ENCODE measurements at regions not wholly inside any gene's neighbourhood (a gene's known extent, or its start where the extent isn't known, plus 50 kb on each side); places are given as distances from the start of the nearest gene placed in this dataset.
"Not testable (repeated sequence)": the region's sequence is repeated elsewhere in the genome, so short reads cannot be mapped to it uniquely, and the experiment has no call there.

DNA sequence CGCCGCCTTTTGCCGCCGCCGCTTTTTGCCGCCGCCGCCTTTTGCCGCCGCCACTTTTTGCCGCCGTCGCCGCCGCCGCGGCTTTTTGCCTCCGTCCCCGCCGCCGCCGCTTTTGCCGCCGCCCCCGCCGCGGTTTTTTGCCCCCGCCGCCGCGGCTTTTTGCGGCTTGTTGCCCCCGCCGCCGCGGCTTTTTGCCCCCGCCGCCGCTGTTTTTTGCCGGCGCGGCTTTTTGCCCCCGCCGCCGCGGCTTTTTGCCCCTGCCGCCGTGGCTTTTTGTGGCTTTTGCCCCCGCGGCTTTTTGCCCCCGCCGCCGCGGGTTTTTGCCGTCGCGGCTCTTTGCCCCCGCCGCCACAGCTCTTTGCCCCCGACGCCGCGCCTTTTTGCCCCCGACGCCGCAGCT is 311.1 kb downstream of the TP53TG3F start:
- not testable (repeated sequence) for H3K9me3 ChIP-seq (ENCODE audit: control insufficient read depth, insufficient read depth, low read length); H3K4me2 ChIP-seq (ENCODE audit: low read length); H3K4me1 ChIP-seq (ENCODE audit: control insufficient read depth, low read length); H3K36me3 ChIP-seq (ENCODE audit: control insufficient read depth, low read length); H3K9me2 ChIP-seq (replicated peaks; ENCODE audit: control insufficient read depth, low read length); H4K20me1 ChIP-seq (ENCODE audit: control insufficient read depth, insufficient read depth, low read depth, low read length); H3K27me3 ChIP-seq (ENCODE audit: control insufficient read depth, low read length); H3F3A ChIP-seq (ENCODE audit: control insufficient read depth, insufficient read depth); H3K79me2 ChIP-seq (ENCODE audit: control insufficient read depth, low read length); H3K4me3 ChIP-seq (ENCODE audit: low read length); H3K27ac ChIP-seq (ENCODE audit: low read depth, low read length)

DNA sequence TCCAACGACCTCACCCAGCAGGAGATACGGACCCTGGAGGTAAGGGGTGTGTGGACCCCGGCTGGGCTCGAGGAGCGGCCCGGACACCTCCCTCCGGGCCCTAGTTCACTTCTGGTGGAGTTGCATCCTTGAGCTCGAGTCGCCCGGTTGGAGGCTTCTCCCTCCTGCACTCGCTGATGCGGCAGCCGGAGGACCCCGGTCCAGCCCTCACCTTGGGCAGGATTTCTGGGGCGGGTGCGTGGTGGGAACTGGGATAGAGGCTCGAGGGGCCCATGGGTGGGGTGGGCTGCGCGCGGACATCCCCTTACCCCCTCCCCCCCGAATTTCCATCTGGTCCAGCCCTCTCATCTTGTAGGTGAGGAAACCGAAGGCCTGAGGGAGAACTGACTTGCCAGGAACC is 311.8 kb downstream of the TP53TG3F start:
- not testable (repeated sequence) for H3K27ac ChIP-seq (ENCODE audit: low read depth, low read length); H4K20me1 ChIP-seq (ENCODE audit: control insufficient read depth, insufficient read depth, low read depth, low read length); H3K79me2 ChIP-seq (ENCODE audit: control insufficient read depth, low read length); H3K4me2 ChIP-seq (ENCODE audit: low read length); H3K36me3 ChIP-seq (ENCODE audit: control insufficient read depth, low read length); H3K4me1 ChIP-seq (ENCODE audit: control insufficient read depth, low read length); H3F3A ChIP-seq (ENCODE audit: control insufficient read depth, insufficient read depth); H3K4me3 ChIP-seq (ENCODE audit: low read length); H3K9me2 ChIP-seq (replicated peaks; ENCODE audit: control insufficient read depth, low read length); H3K9me3 ChIP-seq (ENCODE audit: control insufficient read depth, insufficient read depth, low read length); H3K27me3 ChIP-seq (ENCODE audit: control insufficient read depth, low read length)

DNA sequence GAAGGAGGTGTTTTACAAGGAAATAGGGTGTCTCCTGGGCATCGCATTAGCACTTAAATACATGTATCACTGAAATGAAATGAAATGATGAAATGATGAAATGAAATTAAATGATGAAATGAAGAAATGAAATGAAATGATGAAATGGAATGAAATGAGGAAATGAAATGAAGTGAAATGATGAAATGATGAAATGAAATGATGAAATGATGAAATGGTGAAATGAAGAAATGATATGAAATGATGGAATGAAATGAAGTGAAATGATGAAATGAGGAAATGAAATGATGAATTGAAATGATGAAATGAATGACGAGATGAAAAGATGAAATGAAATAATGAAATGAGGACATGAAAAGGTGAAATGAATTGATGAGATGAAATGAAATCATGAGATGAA is 314.6 kb downstream of the TP53TG3F start:
- not testable (repeated sequence) for H3K4me1 ChIP-seq (ENCODE audit: control insufficient read depth, low read length); H3K9me3 ChIP-seq (ENCODE audit: control insufficient read depth, insufficient read depth, low read length); H3K27ac ChIP-seq (ENCODE audit: low read depth, low read length); H4K20me1 ChIP-seq (ENCODE audit: control insufficient read depth, insufficient read depth, low read depth, low read length); H3K4me2 ChIP-seq (ENCODE audit: low read length); H3K79me2 ChIP-seq (ENCODE audit: control insufficient read depth, low read length); H3F3A ChIP-seq (ENCODE audit: control insufficient read depth, insufficient read depth); H3K4me3 ChIP-seq (ENCODE audit: low read length); H3K27me3 ChIP-seq (ENCODE audit: control insufficient read depth, low read length); H3K9me2 ChIP-seq (replicated peaks; ENCODE audit: control insufficient read depth, low read length); H3K36me3 ChIP-seq (ENCODE audit: control insufficient read depth, low read length)

DNA sequence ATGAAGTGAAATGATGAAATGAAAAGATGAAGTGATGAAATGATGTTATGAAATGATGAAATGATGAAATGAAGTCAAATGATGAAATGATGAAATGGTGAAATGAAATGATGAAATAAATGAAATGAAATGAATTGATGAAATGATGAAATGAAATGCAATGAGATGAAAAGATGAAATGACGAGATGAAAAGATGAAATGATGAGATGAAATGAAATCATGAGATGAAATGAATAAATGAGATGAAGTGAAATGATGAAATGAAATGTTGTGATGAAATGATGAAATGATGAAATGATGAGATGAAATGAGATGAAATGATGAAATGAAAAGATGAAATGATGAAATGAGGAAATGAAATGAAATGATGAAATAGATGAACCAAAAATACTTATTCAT is 315.3 kb downstream of the TP53TG3F start:
- H3K4me3 ChIP-seq (ENCODE audit: low read length); H3K27me3 ChIP-seq (ENCODE audit: control insufficient read depth, low read length); H3K79me2 ChIP-seq (ENCODE audit: control insufficient read depth, low read length); H3K9me2 ChIP-seq (replicated peaks; ENCODE audit: control insufficient read depth, low read length); H3K4me2 ChIP-seq (ENCODE audit: low read length); H3K9me3 ChIP-seq (ENCODE audit: control insufficient read depth, insufficient read depth, low read length); H3K36me3 ChIP-seq (ENCODE audit: control insufficient read depth, low read length); H3K4me1 ChIP-seq (ENCODE audit: control insufficient read depth, low read length); H3F3A ChIP-seq (ENCODE audit: control insufficient read depth, insufficient read depth); H3K27ac ChIP-seq (ENCODE audit: low read depth, low read length); H4K20me1 ChIP-seq (ENCODE audit: control insufficient read depth, insufficient read depth, low read depth, low read length): not testable (repeated sequence)

DNA sequence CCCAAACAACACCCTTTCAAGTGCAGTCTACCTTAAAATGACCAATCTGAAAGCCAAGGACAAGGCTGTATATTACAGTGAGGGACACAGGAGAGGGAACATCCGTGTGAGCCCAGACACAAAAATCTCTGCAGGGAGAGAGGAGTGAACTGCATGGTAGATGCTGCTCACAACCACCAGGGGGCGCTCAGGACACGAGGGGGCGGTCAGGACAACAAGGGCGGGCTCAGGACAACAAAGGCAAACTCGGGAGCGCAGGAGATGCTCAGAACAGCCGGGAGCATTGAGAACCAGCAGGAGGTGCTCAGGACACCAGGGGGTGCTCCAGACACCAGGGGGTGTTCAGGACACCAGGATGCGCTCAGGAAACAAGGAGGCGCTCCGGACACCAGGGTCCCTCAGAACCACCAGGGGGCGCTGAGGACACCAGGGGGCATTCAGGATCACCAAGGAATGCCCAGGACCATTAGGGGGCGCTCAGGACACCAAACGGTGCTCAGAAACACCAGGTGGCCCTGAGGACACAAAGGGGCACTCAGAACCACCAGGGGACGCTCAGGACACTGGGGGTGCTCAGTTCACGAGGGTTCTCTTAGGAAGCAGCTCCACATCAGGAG is 357.0 kb downstream of the TP53TG3F start:
- not testable (repeated sequence) for H3K4me1 ChIP-seq (ENCODE audit: control insufficient read depth, low read length); H3K36me3 ChIP-seq (ENCODE audit: control insufficient read depth, low read length)

DNA sequence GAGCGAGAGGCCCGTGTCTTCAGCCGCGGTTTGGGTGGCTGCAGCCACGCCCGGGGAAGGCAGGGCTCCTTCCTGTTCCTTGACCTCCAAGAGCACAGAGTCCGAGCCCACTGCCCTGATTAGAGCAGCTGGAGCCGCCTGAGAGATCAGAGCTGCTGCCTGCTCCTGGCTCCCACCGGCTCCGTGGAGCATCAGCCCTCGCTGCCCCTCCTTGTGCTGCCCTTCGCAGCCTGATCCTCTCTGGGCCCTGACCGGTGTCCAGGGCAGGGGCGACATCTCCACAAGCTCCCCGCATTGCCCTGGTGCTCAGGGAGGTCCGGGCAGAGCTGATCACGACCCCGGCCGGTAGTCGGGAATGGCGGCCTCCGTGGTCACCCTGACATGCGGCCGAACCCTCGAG is 365.3 kb downstream of the TP53TG3F start:
- not testable (repeated sequence) for H3K9me3 ChIP-seq (ENCODE audit: control insufficient read depth, insufficient read depth, low read length); H3K4me3 ChIP-seq (ENCODE audit: low read length); H3K27ac ChIP-seq (ENCODE audit: low read depth, low read length); H3K4me2 ChIP-seq (ENCODE audit: low read length); H3K27me3 ChIP-seq (ENCODE audit: control insufficient read depth, low read length); H3F3A ChIP-seq (ENCODE audit: control insufficient read depth, insufficient read depth); H4K20me1 ChIP-seq (ENCODE audit: control insufficient read depth, insufficient read depth, low read depth, low read length); H3K79me2 ChIP-seq (ENCODE audit: control insufficient read depth, low read length); H3K4me1 ChIP-seq (ENCODE audit: control insufficient read depth, low read length); H3K36me3 ChIP-seq (ENCODE audit: control insufficient read depth, low read length); H3K9me2 ChIP-seq (replicated peaks; ENCODE audit: control insufficient read depth, low read length)

More for the DNA sequence above, 357.0 kb downstream of the TP53TG3F start:
- not testable (repeated sequence) for H4K20me1 ChIP-seq (ENCODE audit: control insufficient read depth, insufficient read depth, low read depth, low read length); H3K79me2 ChIP-seq (ENCODE audit: control insufficient read depth, low read length); H3K9me2 ChIP-seq (replicated peaks; ENCODE audit: control insufficient read depth, low read length); H3K4me2 ChIP-seq (ENCODE audit: low read length); H3K4me3 ChIP-seq (ENCODE audit: low read length); H3K27ac ChIP-seq (ENCODE audit: low read depth, low read length); H3F3A ChIP-seq (ENCODE audit: control insufficient read depth, insufficient read depth); H3K27me3 ChIP-seq (ENCODE audit: control insufficient read depth, low read length); H3K9me3 ChIP-seq (ENCODE audit: control insufficient read depth, insufficient read depth, low read length)

DNA sequence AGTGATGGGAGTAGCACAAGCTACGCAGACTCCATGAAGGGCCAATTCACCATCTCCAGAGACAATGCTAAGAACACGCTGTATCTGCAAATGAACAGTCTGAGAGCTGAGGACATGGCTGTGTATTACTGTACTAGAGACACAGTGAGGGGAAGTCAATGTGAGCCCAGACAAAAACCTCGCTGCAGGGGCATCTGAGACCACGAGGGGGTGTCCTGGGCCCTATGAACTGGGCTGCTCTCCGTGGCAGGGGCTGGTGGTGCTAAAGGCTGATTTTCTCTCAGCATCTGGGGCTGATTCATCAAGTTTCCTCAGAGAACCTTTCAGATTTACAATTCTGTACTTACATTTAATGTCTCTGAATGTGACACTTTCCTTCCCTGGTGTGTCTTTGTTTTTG is 368.1 kb downstream of the TP53TG3F start:
- not testable (repeated sequence) for H3K79me2 ChIP-seq (ENCODE audit: control insufficient read depth, low read length); H4K20me1 ChIP-seq (ENCODE audit: control insufficient read depth, insufficient read depth, low read depth, low read length); H3K4me2 ChIP-seq (ENCODE audit: low read length); H3K9me2 ChIP-seq (replicated peaks; ENCODE audit: control insufficient read depth, low read length); H3K4me3 ChIP-seq (ENCODE audit: low read length); H3K36me3 ChIP-seq (ENCODE audit: control insufficient read depth, low read length); H3K9me3 ChIP-seq (ENCODE audit: control insufficient read depth, insufficient read depth, low read length); H3K27ac ChIP-seq (ENCODE audit: low read depth, low read length); H3K27me3 ChIP-seq (ENCODE audit: control insufficient read depth, low read length); H3K4me1 ChIP-seq (ENCODE audit: control insufficient read depth, low read length); H3F3A ChIP-seq (ENCODE audit: control insufficient read depth, insufficient read depth)

DNA sequence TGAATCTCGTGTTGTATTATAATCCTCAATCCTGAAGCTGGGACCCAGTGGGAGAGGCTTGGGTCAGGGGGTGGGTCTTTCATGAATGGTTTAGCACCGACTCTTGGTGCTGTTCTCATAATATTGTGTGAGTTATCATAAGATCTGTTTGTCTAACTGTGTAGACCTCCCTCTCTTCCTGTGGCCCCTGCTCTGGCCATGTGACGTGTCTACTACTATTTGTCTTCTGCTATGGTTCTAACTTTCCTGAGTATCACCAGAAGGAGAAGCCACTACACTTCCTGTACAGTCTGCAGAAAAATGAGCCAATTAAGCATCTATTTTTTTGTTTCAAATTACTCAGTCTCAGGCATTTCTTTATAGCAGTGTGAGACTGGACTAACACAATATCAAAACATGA is 379.7 kb downstream of the TP53TG3F start:
- not testable (repeated sequence) for H3K27ac ChIP-seq (ENCODE audit: low read depth, low read length); H3K4me2 ChIP-seq (ENCODE audit: low read length); H3K36me3 ChIP-seq (ENCODE audit: control insufficient read depth, low read length); H3K79me2 ChIP-seq (ENCODE audit: control insufficient read depth, low read length); H3F3A ChIP-seq (ENCODE audit: control insufficient read depth, insufficient read depth); H3K4me1 ChIP-seq (ENCODE audit: control insufficient read depth, low read length); H3K27me3 ChIP-seq (ENCODE audit: control insufficient read depth, low read length); H3K4me3 ChIP-seq (ENCODE audit: low read length); H3K9me2 ChIP-seq (replicated peaks; ENCODE audit: control insufficient read depth, low read length); H3K9me3 ChIP-seq (ENCODE audit: control insufficient read depth, insufficient read depth, low read length); H4K20me1 ChIP-seq (ENCODE audit: control insufficient read depth, insufficient read depth, low read depth, low read length)
